BLaER1 (cell line): ENCODE measurements at regions not wholly inside any gene's neighbourhood (a gene's known extent, or its start where the extent isn't known, plus 50 kb on each side); places are given as distances from the start of the nearest gene placed in this dataset.
"Not testable (repeated sequence)": the region's sequence is repeated elsewhere in the genome, so short reads cannot be mapped to it uniquely, and the experiment has no call there.

Source experiments
- H3K27ac ChIP-seq: shearing (Covaris generic); formaldehyde crosslinking; 2 replicates; pipeline ENCODE4 v1.8.1; 2022
- H3K27me3 ChIP-seq: shearing (Covaris generic); formaldehyde crosslinking; 2 replicates; pipeline ENCODE4 v1.8.1; 2022
- H3K36me3 ChIP-seq: shearing (Covaris generic); formaldehyde crosslinking; 2 replicates; pipeline ENCODE4 v1.8.1; 2022
- H3K4me1 ChIP-seq: shearing (Covaris generic); formaldehyde crosslinking; 2 replicates; pipeline ENCODE4 v1.8.1; 2022
- H3K4me2 ChIP-seq: shearing (Covaris generic); formaldehyde crosslinking; 2 replicates; pipeline ENCODE4 v1.8.1; 2022
- H3K4me3 ChIP-seq: shearing (Covaris generic); formaldehyde crosslinking; 2 replicates; pipeline ENCODE4 v1.8.1; 2022
- H3K9ac ChIP-seq: shearing (Covaris generic); formaldehyde crosslinking; 2 replicates; pipeline ENCODE4 v1.8.1; 2022
- H3K9me3 ChIP-seq: shearing (Covaris generic); formaldehyde crosslinking; 2 replicates; pipeline ENCODE4 v1.8.1; 2022
- H4K20me1 ChIP-seq: shearing (Covaris generic); formaldehyde crosslinking; 2 replicates; pipeline ENCODE4 v1.8.1; 2022
- Cebpa-rat ChIP-seq: shearing (Covaris generic); IDR thresholded peaks from 2 replicates; pipeline ENCODE4 v1.8.1; 2022

DNA sequence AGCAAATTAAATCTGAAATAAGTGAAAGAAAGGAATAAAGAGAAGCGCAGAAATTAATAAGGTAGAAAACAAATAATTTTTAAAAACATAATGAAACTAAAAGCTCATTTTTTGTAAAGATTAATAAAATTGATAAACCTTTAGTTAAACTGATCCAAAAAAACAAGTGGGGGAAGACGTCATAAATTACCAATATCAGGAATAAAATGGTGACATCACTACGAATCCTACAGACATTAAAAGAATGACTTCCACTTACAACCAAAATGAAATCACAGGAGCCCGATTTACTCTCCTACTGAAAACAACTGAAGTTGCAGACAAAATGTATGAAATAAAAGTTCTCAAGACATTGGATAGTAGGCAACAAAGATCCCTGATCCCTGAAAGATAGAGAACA is 68.1 kb upstream of the IFFO2 start:
- Histone ChIP-seq H3K27me3 (no peaks in the 10 kb centered on the region), H3K4me1 (peaks cover 10% of the 10 kb centered on the region), H3K9me3 (no peaks in the 10 kb centered on the region), H3K4me3 (no peak overlapping the region), H4K20me1 (no peaks in the 10 kb centered on the region), H3K27ac (no peak overlapping the region), H3K9ac (no peak overlapping the region), H3K4me2 (no peak overlapping the region), H3K36me3 (no peaks in the 10 kb centered on the region)
- no peak for TF ChIP-seq Cebpa-rat

DNA sequence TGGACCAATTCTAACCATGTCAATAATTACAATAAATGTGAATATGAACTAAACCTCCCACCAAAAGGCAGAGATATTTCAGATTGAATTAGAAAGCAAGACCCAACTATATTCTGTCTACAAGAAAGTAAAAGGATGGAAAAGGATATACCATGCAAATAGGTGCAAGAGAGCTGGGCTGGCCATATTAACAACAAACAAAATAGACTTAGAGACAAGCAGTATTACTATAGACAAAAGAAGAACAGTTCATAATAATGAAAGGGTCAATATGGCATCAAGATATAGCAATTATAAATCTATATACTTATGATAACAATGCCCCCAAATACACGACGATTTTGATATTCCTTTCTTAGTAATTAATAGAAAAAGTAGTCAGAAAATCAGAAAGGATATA is 67.3 kb upstream of the IFFO2 start:
- no peak for TF ChIP-seq Cebpa-rat
- Histone ChIP-seq H3K27me3 (no peaks in the 10 kb centered on the region), H3K4me2 (no peak overlapping the region), H3K9ac (no peak overlapping the region), H3K27ac (no peak overlapping the region), H3K9me3 (no peaks in the 10 kb centered on the region), H3K4me3 (no peak overlapping the region), H3K4me1 (peaks cover 7% of the 10 kb centered on the region), H4K20me1 (no peaks in the 10 kb centered on the region), H3K36me3 (no peaks in the 10 kb centered on the region)

DNA sequence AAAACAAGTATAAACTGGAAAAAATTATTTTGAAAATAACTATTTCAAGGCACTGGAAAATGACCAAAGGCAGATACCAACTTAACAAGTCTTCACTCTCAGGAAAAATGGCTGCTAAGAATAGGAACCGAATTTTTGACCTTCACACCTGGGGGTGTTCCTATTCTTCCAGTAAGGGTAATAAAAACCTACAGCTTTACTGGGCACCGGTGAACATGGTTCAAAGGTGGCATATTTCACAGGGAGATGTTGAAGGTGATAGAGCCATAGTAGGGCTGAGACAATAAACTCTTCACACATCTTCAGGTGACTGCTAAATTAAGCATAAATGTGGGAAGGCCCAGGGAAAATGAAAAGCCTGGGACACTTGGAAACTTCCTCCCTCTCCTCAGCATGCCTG is 65.4 kb upstream of the IFFO2 start:
- H3K36me3 ChIP-seq: no peaks in the 10 kb centered on the region

DNA sequence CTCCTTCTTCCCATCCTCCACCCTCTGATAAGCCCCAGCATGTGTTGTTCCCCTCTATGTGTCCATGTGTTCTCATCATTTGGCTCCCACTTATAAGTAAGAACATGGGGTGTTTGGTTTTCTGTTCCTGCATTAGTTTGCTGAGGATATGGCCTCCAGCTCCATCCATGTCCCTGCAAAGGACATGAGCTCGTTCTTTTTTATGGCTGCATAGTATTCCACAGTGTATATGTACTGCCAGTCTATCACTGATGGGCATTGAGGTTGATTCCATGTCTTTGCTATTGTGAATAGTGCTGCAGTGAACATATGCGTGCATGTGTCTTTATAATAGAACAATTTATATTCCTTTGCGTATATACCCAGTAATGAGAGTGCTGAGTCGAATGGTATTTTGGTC is 62.8 kb upstream of the IFFO2 start:
- not testable (repeated sequence) for H3K4me1 ChIP-seq, H3K4me2 ChIP-seq, H3K4me3 ChIP-seq

More for the DNA sequence above, 65.4 kb upstream of the IFFO2 start:
- Histone ChIP-seq H3K4me3 (no peak overlapping the region), H3K27ac (no peak overlapping the region), H4K20me1 (no peaks in the 10 kb centered on the region), H3K27me3 (no peaks in the 10 kb centered on the region), H3K9me3 (no peaks in the 10 kb centered on the region), H3K4me1 (no peaks in the 10 kb centered on the region), H3K9ac (no peak overlapping the region), H3K4me2 (no peak overlapping the region)
- TF ChIP-seq Cebpa-rat: no peak

DNA sequence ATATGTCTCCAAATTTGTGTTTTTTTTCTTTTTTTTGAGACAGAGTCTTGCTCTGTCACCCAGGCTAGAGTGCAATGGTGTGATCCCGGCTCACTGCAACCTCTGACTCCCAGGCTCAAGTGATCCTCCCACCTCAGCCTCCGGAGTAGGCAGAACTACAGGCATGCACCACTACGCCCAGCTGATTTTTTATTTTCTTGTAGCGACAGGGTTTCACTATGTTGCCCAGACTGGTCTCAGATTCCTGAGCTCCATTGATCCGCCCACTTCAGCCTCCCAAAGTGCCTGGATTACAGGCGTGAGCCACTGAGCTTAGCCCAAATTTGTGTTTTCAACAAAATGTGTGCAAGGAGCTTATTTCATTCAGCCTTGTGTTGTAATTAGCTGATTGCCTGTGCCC is 59.0 kb upstream of the IFFO2 start:
- H3K4me1 ChIP-seq: peaks cover 28% of the 10 kb centered on the region
- no peaks in the 10 kb centered on the region for H3K9me3 ChIP-seq
- no peaks in the 10 kb centered on the region for H3K36me3 ChIP-seq
- no peak overlapping the region for H3K4me3 ChIP-seq
- no peak overlapping the region for H3K9ac ChIP-seq
- no peak for TF ChIP-seq Cebpa-rat
- H4K20me1 ChIP-seq: no peaks in the 10 kb centered on the region
- no peak overlapping the region for H3K27ac ChIP-seq
- H3K27me3 ChIP-seq: no peaks in the 10 kb centered on the region
- H3K4me2 ChIP-seq: no peak overlapping the region

More for the DNA sequence above, 62.8 kb upstream of the IFFO2 start:
- not testable (repeated sequence) for H3K9me3 ChIP-seq, H3K9ac ChIP-seq, H3K27me3 ChIP-seq, H3K27ac ChIP-seq, H3K36me3 ChIP-seq, H4K20me1 ChIP-seq

DNA sequence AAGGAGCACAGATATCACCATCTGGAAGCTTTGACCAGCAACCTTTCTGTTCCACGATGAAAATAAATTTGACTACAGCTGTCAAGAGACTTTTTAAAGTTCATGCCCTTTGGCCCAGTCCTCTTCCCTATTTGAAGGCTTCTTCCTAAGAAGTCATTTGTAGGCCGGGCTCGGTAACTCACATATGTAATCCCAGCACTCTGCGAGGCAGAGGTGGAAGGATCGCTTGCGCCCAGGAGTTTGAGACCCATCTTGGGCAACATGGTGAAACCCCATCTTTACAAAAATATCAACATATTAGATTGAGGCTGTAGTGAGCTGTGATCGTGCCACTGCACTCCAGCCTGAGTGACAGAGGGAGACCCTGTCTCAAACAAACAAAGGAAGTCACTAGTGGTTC is 58.3 kb upstream of the IFFO2 start:
- H3K9ac ChIP-seq: no peak overlapping the region
- peaks cover 28% of the 10 kb centered on the region for H3K4me1 ChIP-seq
- H3K9me3 ChIP-seq: no peaks in the 10 kb centered on the region
- no peak overlapping the region for H3K27ac ChIP-seq
- no peaks in the 10 kb centered on the region for H3K36me3 ChIP-seq
- H4K20me1 ChIP-seq: no peaks in the 10 kb centered on the region
- no peak for TF ChIP-seq Cebpa-rat
- H3K27me3 ChIP-seq: no peaks in the 10 kb centered on the region
- no peak overlapping the region for H3K4me3 ChIP-seq
- H3K4me2 ChIP-seq: peak overlapping the region; percentile 48; the same call in 1 of the 2 replicates

DNA sequence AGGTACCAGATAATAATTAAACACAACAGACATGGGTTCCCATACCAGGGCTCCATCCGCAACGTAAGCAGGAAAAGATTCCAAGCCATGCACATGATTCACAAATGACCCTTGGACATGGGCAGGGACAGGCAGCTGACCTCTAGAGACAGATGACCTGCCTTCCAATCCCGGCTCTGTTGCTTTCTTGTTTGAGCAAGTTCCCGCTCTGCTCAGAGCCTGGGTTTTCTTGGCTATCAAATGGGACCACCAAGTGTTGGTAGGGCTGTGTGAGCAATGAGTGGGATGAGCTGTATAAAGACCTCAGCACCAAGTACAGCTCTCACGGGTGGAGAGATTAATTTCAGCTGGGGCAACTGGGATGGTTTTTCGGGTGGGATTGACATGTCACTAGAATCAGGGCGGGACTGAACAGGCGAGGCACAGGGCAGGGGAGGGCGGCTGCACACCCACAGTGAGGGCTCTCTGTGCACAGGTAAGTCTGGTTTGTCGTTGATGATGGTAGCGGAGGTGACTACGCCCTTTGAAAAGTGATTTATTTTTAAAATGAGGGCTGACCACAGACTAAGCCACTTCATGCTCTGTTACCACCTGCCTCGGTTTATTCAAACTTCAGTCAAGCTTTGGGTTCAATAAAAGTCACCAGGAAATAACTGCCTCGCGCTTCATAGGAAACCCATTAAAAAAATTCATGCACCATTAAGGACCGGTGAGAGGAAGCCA is 57.5 kb upstream of the IFFO2 start:
- no peaks in the 10 kb centered on the region for H3K27me3 ChIP-seq
- no peak overlapping the region for H3K27ac ChIP-seq
- H3K9ac ChIP-seq: no peak overlapping the region
- H3K9me3 ChIP-seq: no peaks in the 10 kb centered on the region
- TF ChIP-seq Cebpa-rat: no peak
- peaks cover 28% of the 10 kb centered on the region for H3K4me1 ChIP-seq
- H3K36me3 ChIP-seq: no peaks in the 10 kb centered on the region
- H4K20me1 ChIP-seq: no peaks in the 10 kb centered on the region
- no peak overlapping the region for H3K4me3 ChIP-seq
- H3K4me2 ChIP-seq: peak overlapping the region; percentile 48

DNA sequence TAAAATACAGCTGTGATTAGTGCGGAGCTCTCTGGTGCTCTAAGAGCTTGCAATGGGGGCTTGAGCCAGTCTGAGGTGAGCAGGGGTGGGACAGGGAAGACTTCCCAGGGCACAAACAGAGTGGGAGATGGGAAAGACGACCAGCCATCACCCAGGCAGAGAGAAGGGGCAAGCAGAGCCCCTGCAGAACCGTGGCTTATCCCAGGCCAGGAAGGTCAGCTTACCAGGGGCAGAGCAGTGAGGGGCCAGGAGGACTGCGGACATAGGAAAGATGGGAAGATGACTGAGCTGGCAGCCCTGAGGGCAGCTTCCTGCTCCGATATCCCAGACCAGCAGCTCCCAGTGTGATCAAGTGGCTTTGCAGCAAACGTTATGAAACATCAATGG is 55.4 kb upstream of the IFFO2 start:
- no peak overlapping the region for H3K9ac ChIP-seq
- no peak overlapping the region for H3K27ac ChIP-seq
- H3K4me1 ChIP-seq: peaks cover 28% of the 10 kb centered on the region
- no peak overlapping the region for H3K4me3 ChIP-seq
- H3K27me3 ChIP-seq: no peaks in the 10 kb centered on the region
- no peaks in the 10 kb centered on the region for H4K20me1 ChIP-seq
- no peaks in the 10 kb centered on the region for H3K9me3 ChIP-seq
- TF ChIP-seq Cebpa-rat: no peak
- H3K36me3 ChIP-seq: no peaks in the 10 kb centered on the region
- H3K4me2 ChIP-seq: no peak overlapping the region

DNA sequence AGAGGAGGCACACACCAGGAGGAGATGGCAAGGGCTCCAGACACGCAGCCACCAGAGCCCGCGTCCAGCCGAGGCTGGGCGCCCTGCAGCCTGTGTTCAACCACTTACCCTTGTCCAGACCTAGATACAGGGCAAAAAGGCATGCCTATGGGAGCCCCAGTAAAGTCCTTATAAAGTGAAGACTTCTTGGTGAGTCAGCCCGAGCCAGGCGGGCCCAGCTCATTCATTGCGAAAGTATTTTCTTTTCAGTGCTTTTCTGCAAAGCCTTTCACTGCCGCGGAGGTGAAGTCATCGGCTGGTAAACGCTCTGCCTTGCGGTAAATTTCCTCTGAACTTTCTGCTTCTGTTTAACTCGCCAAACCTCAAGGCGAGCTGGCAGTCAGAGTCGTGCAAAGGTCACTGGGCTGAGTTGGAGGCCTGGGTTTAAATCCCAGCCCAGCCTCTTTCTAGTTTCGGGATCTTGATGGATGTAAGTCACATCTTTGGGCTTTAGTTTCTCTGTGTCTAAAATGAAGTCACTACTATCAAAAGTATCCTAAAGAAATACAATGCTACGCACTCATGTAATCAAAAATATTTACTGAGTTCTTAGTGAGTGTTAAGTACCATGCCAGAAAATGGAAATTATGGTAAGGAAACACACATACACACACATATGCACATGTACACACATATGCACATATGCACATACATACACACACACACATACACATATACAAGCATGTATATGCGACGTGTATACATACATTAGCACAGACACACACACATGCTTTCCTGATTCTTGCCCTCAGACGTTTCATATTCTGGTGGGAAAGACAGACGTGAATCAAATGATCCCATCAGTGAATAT is 54.7 kb upstream of the IFFO2 start:
- peaks cover 28% of the 10 kb centered on the region for H3K4me1 ChIP-seq

DNA sequence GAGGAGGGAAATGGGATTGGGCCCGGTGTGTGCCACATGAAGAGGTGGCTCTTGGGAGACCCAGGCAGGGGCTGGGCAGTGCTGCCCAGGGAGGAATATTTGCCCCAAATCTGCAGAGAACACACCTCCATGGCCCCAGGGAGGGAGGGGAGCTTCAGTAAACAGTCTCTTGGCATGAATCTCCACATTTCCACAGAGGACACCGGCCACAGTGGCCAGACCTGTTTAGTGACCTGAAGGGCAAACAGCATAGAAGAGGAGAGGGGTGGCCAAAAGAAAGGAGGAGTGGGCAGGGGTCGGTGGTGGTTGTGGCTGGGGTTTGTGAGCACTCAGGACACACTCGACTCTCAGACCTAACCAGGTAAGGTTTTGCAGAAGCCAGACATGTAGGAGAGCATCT is 54.0 kb upstream of the IFFO2 start:
- H3K4me3 ChIP-seq: no peak overlapping the region
- no peaks in the 10 kb centered on the region for H4K20me1 ChIP-seq
- no peak overlapping the region for H3K9ac ChIP-seq
- no peaks in the 10 kb centered on the region for H3K36me3 ChIP-seq
- H3K9me3 ChIP-seq: no peaks in the 10 kb centered on the region
- no peaks in the 10 kb centered on the region for H3K27me3 ChIP-seq
- H3K4me2 ChIP-seq: no peak overlapping the region
- peaks cover 28% of the 10 kb centered on the region for H3K4me1 ChIP-seq
- H3K27ac ChIP-seq: no peak overlapping the region
- TF ChIP-seq Cebpa-rat: no peak

More for the DNA sequence above, 54.7 kb upstream of the IFFO2 start:
- Histone ChIP-seq H3K9ac (no peak overlapping the region), H4K20me1 (no peaks in the 10 kb centered on the region), H3K4me2 (0 out of 2 replicates have a peak overlapping the region, but pooled peaks have one; percentile 0), H3K27me3 (no peaks in the 10 kb centered on the region), H3K4me3 (no peak overlapping the region), H3K9me3 (no peaks in the 10 kb centered on the region), H3K36me3 (no peaks in the 10 kb centered on the region), H3K27ac (no peak overlapping the region)
- 0 out of 2 replicates have a peak, but pooled peaks have one; percentile 28 for TF ChIP-seq Cebpa-rat
